ENCODE measurements at regions not wholly inside any gene's neighbourhood (a gene's known extent, or its start where the extent isn't known, plus 50 kb on each side); places are given as distances from the start of the nearest gene placed in this dataset.

- Histone ChIP-seq H3K27ac (ENCODE audit: low read length) (no peak overlapping the region), H3K27me3 (ENCODE audit: insufficient read depth, low read length) (no peaks in the 10 kb centered on the region), H3K36me3 (ENCODE audit: insufficient read depth, low read depth, low read length) (no peaks in the 10 kb centered on the region), H3K9me3 (ENCODE audit: insufficient read depth, low read depth, low read length) (no peaks in the 10 kb centered on the region), H3K4me1 (ENCODE audit: insufficient read depth, low read length) (no peaks in the 10 kb centered on the region), H3K4me3 (ENCODE audit: low read length) (no peak overlapping the region), H3K9ac (ENCODE audit: low read depth, low read length) (no peak overlapping the region)
Observed at GRCh38 chr9:12363439-12363838, 329.7 kb upstream of the TYRP1 start.

GRCh38 chr9:12368569-12368968, 324.6 kb upstream of the TYRP1 start:
- no peak overlapping the region for H3K9ac ChIP-seq (ENCODE audit: low read depth, low read length)
- no peaks in the 10 kb centered on the region for H3K36me3 ChIP-seq (ENCODE audit: insufficient read depth, low read depth, low read length)
- no peaks in the 10 kb centered on the region for H3K9me3 ChIP-seq (ENCODE audit: insufficient read depth, low read depth, low read length)
- no peak overlapping the region for H3K27ac ChIP-seq (ENCODE audit: low read length)
- H3K4me3 ChIP-seq (ENCODE audit: low read length) = no peak overlapping the region
- no peaks in the 10 kb centered on the region for H3K4me1 ChIP-seq (ENCODE audit: insufficient read depth, low read length)
- no peaks in the 10 kb centered on the region for H3K27me3 ChIP-seq (ENCODE audit: insufficient read depth, low read length)

- Histone ChIP-seq H3K4me3 (ENCODE audit: low read length) (no peak overlapping the region), H3K27me3 (ENCODE audit: insufficient read depth, low read length) (no peaks in the 10 kb centered on the region), H3K4me1 (ENCODE audit: insufficient read depth, low read length) (no peaks in the 10 kb centered on the region), H3K9ac (ENCODE audit: low read depth, low read length) (no peak overlapping the region), H3K27ac (ENCODE audit: low read length) (no peak overlapping the region), H3K36me3 (ENCODE audit: insufficient read depth, low read depth, low read length) (no peaks in the 10 kb centered on the region), H3K9me3 (ENCODE audit: insufficient read depth, low read depth, low read length) (no peaks in the 10 kb centered on the region)
Observed at GRCh38 chr9:12391839-12392509, 301.2 kb upstream of the TYRP1 start.

GRCh38 chr9:12394105-12394504, 299.1 kb upstream of the TYRP1 start:
- Histone ChIP-seq H3K27me3 (ENCODE audit: insufficient read depth, low read length) (no peaks in the 10 kb centered on the region), H3K9ac (ENCODE audit: low read depth, low read length) (no peak overlapping the region), H3K36me3 (ENCODE audit: insufficient read depth, low read depth, low read length) (no peaks in the 10 kb centered on the region), H3K4me1 (ENCODE audit: insufficient read depth, low read length) (no peaks in the 10 kb centered on the region), H3K9me3 (ENCODE audit: insufficient read depth, low read depth, low read length) (no peaks in the 10 kb centered on the region), H3K4me3 (ENCODE audit: low read length) (no peak overlapping the region), H3K27ac (ENCODE audit: low read length) (no peak overlapping the region)

- H3K4me1 ChIP-seq (ENCODE audit: insufficient read depth, low read length) = no peaks in the 10 kb centered on the region
- H3K9me3 ChIP-seq (ENCODE audit: insufficient read depth, low read depth, low read length) = no peaks in the 10 kb centered on the region
- H3K27ac ChIP-seq (ENCODE audit: low read length) = no peak overlapping the region
- H3K9ac ChIP-seq (ENCODE audit: low read depth, low read length) = no peak overlapping the region
- no peaks in the 10 kb centered on the region for H3K36me3 ChIP-seq (ENCODE audit: insufficient read depth, low read depth, low read length)
- no peaks in the 10 kb centered on the region for H3K27me3 ChIP-seq (ENCODE audit: insufficient read depth, low read length)
- no peak overlapping the region for H3K4me3 ChIP-seq (ENCODE audit: low read length)
Observed at GRCh38 chr9:12403721-12404120, 289.5 kb upstream of the TYRP1 start.

- Histone ChIP-seq H3K4me1 (ENCODE audit: insufficient read depth, low read length) (no peaks in the 10 kb centered on the region), H3K4me3 (ENCODE audit: low read length) (no peak overlapping the region), H3K27ac (ENCODE audit: low read length) (no peak overlapping the region), H3K9ac (ENCODE audit: low read depth, low read length) (no peak overlapping the region), H3K27me3 (ENCODE audit: insufficient read depth, low read length) (no peaks in the 10 kb centered on the region), H3K9me3 (ENCODE audit: insufficient read depth, low read depth, low read length) (peaks cover 16% of the 10 kb centered on the region; the same call in 1 of the 2 replicates), H3K36me3 (ENCODE audit: insufficient read depth, low read depth, low read length) (no peaks in the 10 kb centered on the region)
Observed at GRCh38 chr9:12413986-12414385, 279.2 kb upstream of the TYRP1 start.

GRCh38 chr9:12414514-12414913, 278.7 kb upstream of the TYRP1 start:
- no peaks in the 10 kb centered on the region for H3K4me1 ChIP-seq (ENCODE audit: insufficient read depth, low read length)
- no peak overlapping the region for H3K4me3 ChIP-seq (ENCODE audit: low read length)
- no peaks in the 10 kb centered on the region for H3K27me3 ChIP-seq (ENCODE audit: insufficient read depth, low read length)
- H3K36me3 ChIP-seq (ENCODE audit: insufficient read depth, low read depth, low read length) = no peaks in the 10 kb centered on the region
- H3K9me3 ChIP-seq (ENCODE audit: insufficient read depth, low read depth, low read length) = peaks cover 16% of the 10 kb centered on the region; the same call in 1 of the 2 replicates
- H3K27ac ChIP-seq (ENCODE audit: low read length) = no peak overlapping the region
- no peak overlapping the region for H3K9ac ChIP-seq (ENCODE audit: low read depth, low read length)

GRCh38 chr9:12415361-12415760, 277.8 kb upstream of the TYRP1 start:
- H3K4me1 ChIP-seq (ENCODE audit: insufficient read depth, low read length) = no peaks in the 10 kb centered on the region

GRCh38 chr9:12416716-12417115, 276.5 kb upstream of the TYRP1 start:
- Histone ChIP-seq H3K27me3 (ENCODE audit: insufficient read depth, low read length) (no peaks in the 10 kb centered on the region), H3K36me3 (ENCODE audit: insufficient read depth, low read depth, low read length) (no peaks in the 10 kb centered on the region), H3K4me1 (ENCODE audit: insufficient read depth, low read length) (no peaks in the 10 kb centered on the region), H3K9me3 (ENCODE audit: insufficient read depth, low read depth, low read length) (peaks cover 16% of the 10 kb centered on the region; the same call in 1 of the 2 replicates), H3K27ac (ENCODE audit: low read length) (no peak overlapping the region), H3K9ac (ENCODE audit: low read depth, low read length) (no peak overlapping the region), H3K4me3 (ENCODE audit: low read length) (no peak overlapping the region)

More at GRCh38 chr9:12415361-12415760, 277.8 kb upstream of the TYRP1 start:
- Histone ChIP-seq H3K9ac (ENCODE audit: low read depth, low read length) (no peak overlapping the region), H3K9me3 (ENCODE audit: insufficient read depth, low read depth, low read length) (peaks cover 16% of the 10 kb centered on the region; the same call in 1 of the 2 replicates), H3K4me3 (ENCODE audit: low read length) (no peak overlapping the region), H3K27ac (ENCODE audit: low read length) (no peak overlapping the region), H3K27me3 (ENCODE audit: insufficient read depth, low read length) (no peaks in the 10 kb centered on the region), H3K36me3 (ENCODE audit: insufficient read depth, low read depth, low read length) (no peaks in the 10 kb centered on the region)

GRCh38 chr9:12424243-12424642, 268.9 kb upstream of the TYRP1 start:
- Histone ChIP-seq H3K4me3 (ENCODE audit: low read length) (no peak overlapping the region), H3K27ac (ENCODE audit: low read length) (no peak overlapping the region), H3K36me3 (ENCODE audit: insufficient read depth, low read depth, low read length) (no peaks in the 10 kb centered on the region), H3K9ac (ENCODE audit: low read depth, low read length) (no peak overlapping the region), H3K9me3 (ENCODE audit: insufficient read depth, low read depth, low read length) (no peaks in the 10 kb centered on the region), H3K4me1 (ENCODE audit: insufficient read depth, low read length) (no peaks in the 10 kb centered on the region; the same call in 1 of the 2 replicates), H3K27me3 (ENCODE audit: insufficient read depth, low read length) (no peaks in the 10 kb centered on the region)

- H3K4me1 ChIP-seq (ENCODE audit: insufficient read depth, low read length) = no peaks in the 10 kb centered on the region; the same call in 1 of the 2 replicates
- H3K9ac ChIP-seq (ENCODE audit: low read depth, low read length) = no peak overlapping the region
- no peak overlapping the region for H3K4me3 ChIP-seq (ENCODE audit: low read length)
- no peak overlapping the region for H3K27ac ChIP-seq (ENCODE audit: low read length)
- no peaks in the 10 kb centered on the region for H3K27me3 ChIP-seq (ENCODE audit: insufficient read depth, low read length)
- no peaks in the 10 kb centered on the region for H3K9me3 ChIP-seq (ENCODE audit: insufficient read depth, low read depth, low read length)
- no peaks in the 10 kb centered on the region for H3K36me3 ChIP-seq (ENCODE audit: insufficient read depth, low read depth, low read length)
Observed at GRCh38 chr9:12425878-12426864, 267.0 kb upstream of the TYRP1 start.

- Histone ChIP-seq H3K4me1 (ENCODE audit: insufficient read depth, low read length) (peaks cover 3% of the 10 kb centered on the region), H3K9ac (ENCODE audit: low read depth, low read length) (no peak overlapping the region), H3K9me3 (ENCODE audit: insufficient read depth, low read depth, low read length) (no peaks in the 10 kb centered on the region), H3K27me3 (ENCODE audit: insufficient read depth, low read length) (no peaks in the 10 kb centered on the region), H3K36me3 (ENCODE audit: insufficient read depth, low read depth, low read length) (no peaks in the 10 kb centered on the region), H3K27ac (ENCODE audit: low read length) (no peak overlapping the region), H3K4me3 (ENCODE audit: low read length) (no peak overlapping the region)
Observed at GRCh38 chr9:12439267-12439666, 253.9 kb upstream of the TYRP1 start.

All from iPS-20b (cell line).